ENCODE measurements at regions not wholly inside any gene's neighbourhood (a gene's known extent, or its start where the extent isn't known, plus 50 kb on each side); places are given as distances from the start of the nearest gene placed in this dataset.

GRCh38 chr2:14774436-14774968 is 142.0 kb downstream of the LRATD1 start:
- POLR2A ChIA-PET = no interaction called here

GRCh38 chr2:14776216-14776615 is 143.7 kb downstream of the LRATD1 start:
- intact Hi-C loops (cut with micrococcal nuclease; ENCODE audit: unreplicated experiment) (no loop called here), in situ Hi-C loops (cut with HindIII; ENCODE audit: low pct_unique_long_range_greater_than_20kb, low sequenced_read_pairs) (no loop called here)
- POLR2A ChIA-PET = no interaction called here
- DNase-seq (ENCODE audit: low read depth, low spot score) (no peak), ATAC-seq (no peak)
- H3K4me1 ChIP-seq (ENCODE audit: control insufficient read depth, insufficient read depth, low read length) = no peaks in the 10 kb centered on the region
- no peak overlapping the region for H3K27ac ChIP-seq (ENCODE audit: low read length)
- no peaks in the 10 kb centered on the region for H3K36me3 ChIP-seq (ENCODE audit: control insufficient read depth, insufficient read depth, low read length)
- no peaks in the 10 kb centered on the region for H3K27me3 ChIP-seq (ENCODE audit: control insufficient read depth, insufficient read depth, low read length)
- no peaks in the 10 kb centered on the region for H3K9me3 ChIP-seq (ENCODE audit: control insufficient read depth, insufficient read depth, low read depth, low read length)
- CTCF ChIA-PET = no interaction called here
- BruUV-seq (replicated peaks) = no TSS peak
- TF ChIP-seq SIN3A (IDR thresholded peaks at IDR 0.05; ENCODE audit: borderline replicate concordance, insufficient read depth, low read depth, low read length) (no peak), TCF7L2 (IDR thresholded peaks at IDR 0.05; ENCODE audit: low read depth, low read length) (no peak), REST (IDR thresholded peaks at IDR 0.05; ENCODE audit: insufficient read depth in 1 of 2, low read depth in 2 of 2, low read length in 1 of 2) (no peak), CTCF (IDR thresholded peaks at IDR 0.05) (no peak), POLR2AphosphoS5 (IDR thresholded peaks at IDR 0.05; ENCODE audit: low read depth, low read length) (no peak)
- no peak overlapping the region for H3K4me3 ChIP-seq (ENCODE audit: low read depth in 2 of 2, low read length in 2 of 2)

More at GRCh38 chr2:14774436-14774968, 142.0 kb downstream of the LRATD1 start:
- no peaks in the 10 kb centered on the region for H3K36me3 ChIP-seq (ENCODE audit: control insufficient read depth, insufficient read depth, low read length)
- in situ Hi-C loops (cut with HindIII; ENCODE audit: low pct_unique_long_range_greater_than_20kb, low sequenced_read_pairs) (no loop called here), intact Hi-C loops (cut with micrococcal nuclease; ENCODE audit: unreplicated experiment) (no loop called here)
- no peaks in the 10 kb centered on the region for H3K27me3 ChIP-seq (ENCODE audit: control insufficient read depth, insufficient read depth, low read length)
- no peaks in the 10 kb centered on the region for H3K9me3 ChIP-seq (ENCODE audit: control insufficient read depth, insufficient read depth, low read depth, low read length)
- H3K4me3 ChIP-seq (ENCODE audit: low read depth in 2 of 2, low read length in 2 of 2) = no peak overlapping the region
- CTCF ChIA-PET = no interaction called here
- no TSS peak for BruUV-seq (replicated peaks)
- no peak overlapping the region for H3K27ac ChIP-seq (ENCODE audit: low read length)
- H3K4me1 ChIP-seq (ENCODE audit: control insufficient read depth, insufficient read depth, low read length) = no peaks in the 10 kb centered on the region
- TF ChIP-seq CTCF (IDR thresholded peaks at IDR 0.05) (no peak), TCF7L2 (IDR thresholded peaks at IDR 0.05; ENCODE audit: low read depth, low read length) (no peak), SIN3A (IDR thresholded peaks at IDR 0.05; ENCODE audit: borderline replicate concordance, insufficient read depth, low read depth, low read length) (no peak), REST (IDR thresholded peaks at IDR 0.05; ENCODE audit: insufficient read depth in 1 of 2, low read depth in 2 of 2, low read length in 1 of 2) (no peak), POLR2AphosphoS5 (IDR thresholded peaks at IDR 0.05; ENCODE audit: low read depth, low read length) (no peak)
- DNase-seq (ENCODE audit: low read depth, low spot score) (no peak), ATAC-seq (no peak)

All from Panc1 (cell line).